ENCODE measurements at regions not wholly inside any gene's neighbourhood (a gene's known extent, or its start where the extent isn't known, plus 50 kb on each side); places are given as distances from the start of the nearest gene placed in this dataset.

DNA sequence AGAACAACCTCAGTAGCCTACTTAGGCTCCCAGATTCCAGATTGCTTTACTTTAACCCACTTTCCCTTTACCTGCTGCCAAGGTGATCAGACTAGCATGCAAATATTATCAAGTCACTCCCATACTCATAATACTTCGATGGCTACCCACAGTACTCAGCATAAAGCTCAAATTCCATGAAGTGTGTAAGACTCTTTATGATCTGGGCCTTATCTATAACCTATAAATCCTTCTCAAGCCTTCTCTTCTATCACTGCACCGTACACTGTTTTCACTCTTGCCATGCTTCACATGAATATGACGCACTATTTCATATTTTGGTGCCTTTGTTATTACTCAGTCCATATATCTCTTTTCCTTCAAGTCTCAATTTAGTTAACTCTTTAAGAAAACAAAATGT lies 135.2 kb upstream of the TARS1 start:
- intact Hi-C loops (cut with DNase I) = no loop called here
- no peak overlapping the region for H3K9ac ChIP-seq (ENCODE audit: low read depth in 2 of 2, low read length in 2 of 2)
- H3K27me3 ChIP-seq = no peaks in the 10 kb centered on the region
- no peaks in the 10 kb centered on the region for H3K4me1 ChIP-seq
- no peaks in the 10 kb centered on the region for H3K36me3 ChIP-seq
- H3K27ac ChIP-seq = peak overlapping the region; percentile 10
- no peak overlapping the region for H3K4me3 ChIP-seq
- DNase-seq = no peak
- H3K9me3 ChIP-seq = no peaks in the 10 kb centered on the region
- TF ChIP-seq, protein P1, sequence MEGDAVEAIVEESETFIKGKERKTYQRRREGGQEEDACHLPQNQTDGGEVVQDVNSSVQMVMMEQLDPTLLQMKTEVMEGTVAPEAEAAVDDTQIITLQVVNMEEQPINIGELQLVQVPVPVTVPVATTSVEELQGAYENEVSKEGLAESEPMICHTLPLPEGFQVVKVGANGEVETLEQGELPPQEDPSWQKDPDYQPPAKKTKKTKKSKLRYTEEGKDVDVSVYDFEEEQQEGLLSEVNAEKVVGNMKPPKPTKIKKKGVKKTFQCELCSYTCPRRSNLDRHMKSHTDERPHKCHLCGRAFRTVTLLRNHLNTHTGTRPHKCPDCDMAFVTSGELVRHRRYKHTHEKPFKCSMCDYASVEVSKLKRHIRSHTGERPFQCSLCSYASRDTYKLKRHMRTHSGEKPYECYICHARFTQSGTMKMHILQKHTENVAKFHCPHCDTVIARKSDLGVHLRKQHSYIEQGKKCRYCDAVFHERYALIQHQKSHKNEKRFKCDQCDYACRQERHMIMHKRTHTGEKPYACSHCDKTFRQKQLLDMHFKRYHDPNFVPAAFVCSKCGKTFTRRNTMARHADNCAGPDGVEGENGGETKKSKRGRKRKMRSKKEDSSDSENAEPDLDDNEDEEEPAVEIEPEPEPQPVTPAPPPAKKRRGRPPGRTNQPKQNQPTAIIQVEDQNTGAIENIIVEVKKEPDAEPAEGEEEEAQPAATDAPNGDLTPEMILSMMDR (IDR thresholded peaks at IDR 0.05) = no peak

DNA sequence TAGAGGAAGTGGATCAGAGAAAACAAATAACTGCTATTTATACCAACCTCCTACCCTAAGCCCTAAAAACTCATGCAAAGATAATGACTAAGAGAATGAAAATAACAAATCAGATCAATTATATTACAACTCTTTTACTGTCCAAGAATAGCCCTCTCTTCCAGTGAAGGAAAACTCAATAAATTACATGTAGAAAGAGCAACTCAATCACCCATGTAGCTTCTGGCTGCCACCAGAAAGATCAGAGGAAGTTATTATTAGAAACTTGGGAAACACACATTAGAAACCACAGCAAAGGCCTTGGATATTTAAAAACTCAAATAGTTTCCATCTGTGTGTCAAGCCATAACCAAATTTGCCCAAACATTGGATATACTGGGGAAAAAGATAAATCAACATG lies 134.0 kb upstream of the TARS1 start:
- H3K27ac ChIP-seq = no peak overlapping the region

DNA sequence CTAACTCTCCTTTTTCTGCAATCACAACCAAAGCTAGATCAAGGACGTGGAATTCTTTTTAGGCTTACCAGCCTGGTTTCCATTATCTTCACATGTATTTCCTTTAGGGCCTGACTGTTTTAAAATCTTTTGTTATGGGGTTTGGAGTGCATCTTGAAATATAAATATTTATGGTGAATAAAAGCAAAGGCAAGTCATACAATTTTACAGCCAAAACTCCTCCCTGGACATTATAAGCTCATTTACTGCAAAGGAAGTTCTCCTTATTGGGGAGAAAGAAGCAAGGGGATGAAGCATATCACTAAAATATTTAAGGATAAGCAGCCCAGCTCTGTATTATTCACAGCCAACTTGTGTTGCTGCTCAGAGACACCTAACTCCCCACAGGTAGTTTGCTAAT lies 132.2 kb upstream of the TARS1 start:
- Histone ChIP-seq H3K27ac (peak overlapping the region; percentile 58), H3K36me3 (no peaks in the 10 kb centered on the region), H3K9ac (ENCODE audit: low read depth in 2 of 2, low read length in 2 of 2) (no peak overlapping the region), H3K4me3 (no peak overlapping the region), H3K4me1 (no peaks in the 10 kb centered on the region), H3K27me3 (no peaks in the 10 kb centered on the region), H3K9me3 (no peaks in the 10 kb centered on the region)
- DNase-seq = no peak
- TF ChIP-seq, protein P1 (IDR thresholded peaks at IDR 0.05) = no peak
- intact Hi-C loops (cut with DNase I) = no loop called here

More for the DNA sequence above, 134.0 kb upstream of the TARS1 start:
- DNase-seq = no peak
- Histone ChIP-seq H3K4me3 (no peak overlapping the region), H3K9ac (ENCODE audit: low read depth in 2 of 2, low read length in 2 of 2) (no peak overlapping the region), H3K4me1 (no peaks in the 10 kb centered on the region), H3K36me3 (no peaks in the 10 kb centered on the region), H3K27me3 (no peaks in the 10 kb centered on the region), H3K9me3 (no peaks in the 10 kb centered on the region)
- intact Hi-C loops (cut with DNase I) = no loop called here
- TF ChIP-seq, protein P1 (IDR thresholded peaks at IDR 0.05) = no peak

DNA sequence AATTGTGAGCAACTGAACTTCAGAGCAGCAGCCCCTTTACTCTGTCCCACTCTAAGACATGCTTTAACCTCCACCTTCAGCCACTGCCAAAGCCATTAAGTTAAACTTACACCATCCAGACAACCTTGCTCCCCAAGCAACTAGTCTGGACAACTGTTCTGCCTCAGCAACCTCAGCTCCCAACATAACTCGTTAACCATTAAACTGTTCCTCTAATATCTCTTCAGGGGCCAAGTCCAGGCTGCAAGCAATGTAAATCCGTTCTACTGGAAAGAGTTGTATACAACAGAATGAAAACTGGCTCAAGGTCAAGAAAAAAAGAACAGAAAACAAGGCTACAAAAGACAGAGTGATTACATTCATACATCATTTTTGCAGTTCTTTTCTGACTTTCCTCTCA lies 131.7 kb upstream of the TARS1 start:
- Histone ChIP-seq H3K9ac (ENCODE audit: low read depth in 2 of 2, low read length in 2 of 2) (no peak overlapping the region), H3K36me3 (no peaks in the 10 kb centered on the region), H3K4me1 (no peaks in the 10 kb centered on the region), H3K27me3 (no peaks in the 10 kb centered on the region), H3K4me3 (no peak overlapping the region), H3K9me3 (no peaks in the 10 kb centered on the region), H3K27ac (peak overlapping the region; percentile 58)
- DNase-seq = peak; percentile 46
- TF ChIP-seq, protein P1 (IDR thresholded peaks at IDR 0.05) = no peak
- intact Hi-C loops (cut with DNase I) = no loop called here

DNA sequence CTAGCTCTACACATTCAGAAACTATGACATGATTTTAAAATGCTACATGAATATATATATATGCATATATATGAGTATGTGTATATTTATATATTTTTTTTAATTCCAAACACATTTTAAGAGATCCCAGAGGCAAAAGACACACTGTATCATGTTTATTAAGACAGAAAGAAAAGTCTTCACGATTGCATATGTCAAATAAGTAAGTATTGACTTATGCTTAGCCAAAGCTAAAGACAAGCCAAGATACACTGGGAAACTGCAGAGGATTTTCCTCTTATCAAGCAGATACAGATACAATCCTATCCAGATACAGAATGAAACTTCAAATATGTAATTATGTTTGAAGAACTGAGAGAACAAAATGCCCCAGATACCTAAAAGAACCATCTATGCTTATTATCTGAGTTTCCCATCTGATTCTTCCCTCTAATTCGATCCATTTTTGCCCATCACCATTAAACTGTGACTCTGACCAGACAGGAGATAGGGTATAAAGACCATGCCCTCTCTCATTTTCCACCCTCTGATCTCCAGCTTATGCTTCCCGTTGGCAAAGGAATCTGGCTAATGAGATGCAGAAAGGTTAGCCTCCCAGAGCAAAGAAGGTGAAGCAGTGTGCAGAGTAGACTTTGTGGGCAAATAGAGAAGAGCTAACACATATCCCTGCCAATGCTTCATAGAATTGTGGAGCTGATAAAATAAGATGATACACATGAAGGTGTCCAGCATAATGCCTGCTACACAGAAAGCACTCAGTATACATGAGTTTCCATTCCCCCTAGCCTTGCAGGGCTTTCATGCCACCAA lies 131.0 kb upstream of the TARS1 start:
- peak overlapping the region; percentile 58 for H3K27ac ChIP-seq
- H3K36me3 ChIP-seq = no peaks in the 10 kb centered on the region
- no peak overlapping the region for H3K4me3 ChIP-seq
- H3K9ac ChIP-seq (ENCODE audit: low read depth in 2 of 2, low read length in 2 of 2) = no peak overlapping the region
- TF ChIP-seq, protein P1 (IDR thresholded peaks at IDR 0.05) = no peak
- no peak for DNase-seq
- H3K9me3 ChIP-seq = no peaks in the 10 kb centered on the region
- intact Hi-C loops (cut with DNase I) = no loop called here
- no peaks in the 10 kb centered on the region for H3K4me1 ChIP-seq
- H3K27me3 ChIP-seq = no peaks in the 10 kb centered on the region

All from colonic mucosa (tissue), 4 donors.